ENCODE measurements at regions not wholly inside any gene's neighbourhood (a gene's known extent, or its start where the extent isn't known, plus 50 kb on each side); places are given as distances from the start of the nearest gene placed in this dataset.
A peak's percentile ranks its signal among the peaks of the same experiment; 100 is the strongest.

DNA sequence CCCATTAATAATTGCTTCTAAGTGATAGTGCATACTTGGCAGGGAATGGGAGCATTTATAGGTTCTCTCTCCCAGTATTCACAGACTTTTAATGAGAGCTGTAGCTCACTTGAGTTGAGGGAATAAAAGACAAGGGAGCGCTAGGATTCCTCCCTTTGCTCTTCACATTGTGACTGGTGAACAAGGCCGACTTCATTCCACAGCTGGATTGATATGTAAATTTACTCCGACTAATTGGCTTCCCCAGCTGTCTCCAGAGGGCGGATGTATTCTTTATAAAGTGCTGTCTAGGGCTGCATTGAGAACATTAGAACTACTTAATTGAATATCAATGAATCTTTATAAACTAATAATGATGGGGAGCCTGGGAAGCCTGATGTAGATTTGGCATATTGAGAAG lies 63.4 kb downstream of the GPR50 start:
- Histone ChIP-seq H3K36me3 (ENCODE audit: control insufficient read depth, insufficient read depth, low read length) (no peaks in the 10 kb centered on the region), H3K27ac (ENCODE audit: low read depth, low read length) (peak overlapping the region; percentile 45), H3K4me3 (ENCODE audit: low read depth, low read length) (no peak overlapping the region), H3K27me3 (ENCODE audit: control insufficient read depth, insufficient read depth, low read length) (no peaks in the 10 kb centered on the region), H3K9ac (ENCODE audit: low read depth, low read length) (no peak overlapping the region), H3K9me3 (ENCODE audit: control insufficient read depth, insufficient read depth, low read length) (peaks cover 24% of the 10 kb centered on the region), H3K4me1 (ENCODE audit: control insufficient read depth, insufficient read depth, low read length) (peaks cover 11% of the 10 kb centered on the region)

- Histone ChIP-seq H3K4me1 (ENCODE audit: control insufficient read depth, insufficient read depth, low read length) (peaks cover 11% of the 10 kb centered on the region), H3K36me3 (ENCODE audit: control insufficient read depth, insufficient read depth, low read length) (no peaks in the 10 kb centered on the region), H3K27ac (ENCODE audit: low read depth, low read length) (no peak overlapping the region), H3K9me3 (ENCODE audit: control insufficient read depth, insufficient read depth, low read length) (peaks cover 25% of the 10 kb centered on the region), H3K9ac (ENCODE audit: low read depth, low read length) (no peak overlapping the region), H3K27me3 (ENCODE audit: control insufficient read depth, insufficient read depth, low read length) (no peaks in the 10 kb centered on the region), H3K4me3 (ENCODE audit: low read depth, low read length) (no peak overlapping the region)
Observed at GRCh38 chrX:151240237-151240636, 63.9 kb downstream of the GPR50 start.

DNA sequence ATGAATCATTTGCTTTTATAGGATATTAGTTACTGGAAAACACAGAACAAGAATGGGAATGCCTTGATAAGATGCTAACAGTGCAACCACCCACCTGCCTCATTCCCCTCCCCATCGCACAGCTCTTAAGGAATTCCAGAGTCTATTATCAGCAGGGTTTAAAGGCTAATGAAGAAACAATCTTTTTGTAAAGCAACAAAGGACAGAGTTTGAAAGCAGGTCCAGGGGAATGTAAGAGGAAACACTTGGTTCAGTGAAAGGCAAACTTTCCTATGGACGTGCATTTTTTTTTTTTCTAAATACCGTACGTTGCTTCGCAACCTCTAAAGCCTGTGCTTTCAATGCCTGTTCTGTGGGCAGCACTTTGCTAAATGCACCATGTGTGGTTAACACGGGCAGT lies 92.5 kb downstream of the GPR50 start:
- no peak overlapping the region for H3K27ac ChIP-seq (ENCODE audit: low read depth, low read length)
- no peaks in the 10 kb centered on the region for H3K36me3 ChIP-seq (ENCODE audit: control insufficient read depth, insufficient read depth, low read length)
- H3K27me3 ChIP-seq (ENCODE audit: control insufficient read depth, insufficient read depth, low read length): no peaks in the 10 kb centered on the region
- peaks cover 43% of the 10 kb centered on the region; the same call in 1 of the 2 replicates for H3K9me3 ChIP-seq (ENCODE audit: control insufficient read depth, insufficient read depth, low read length)
- no peaks in the 10 kb centered on the region for H3K4me1 ChIP-seq (ENCODE audit: control insufficient read depth, insufficient read depth, low read length)
- no peak overlapping the region for H3K9ac ChIP-seq (ENCODE audit: low read depth, low read length)
- no peak overlapping the region for H3K4me3 ChIP-seq (ENCODE audit: low read depth, low read length)

DNA sequence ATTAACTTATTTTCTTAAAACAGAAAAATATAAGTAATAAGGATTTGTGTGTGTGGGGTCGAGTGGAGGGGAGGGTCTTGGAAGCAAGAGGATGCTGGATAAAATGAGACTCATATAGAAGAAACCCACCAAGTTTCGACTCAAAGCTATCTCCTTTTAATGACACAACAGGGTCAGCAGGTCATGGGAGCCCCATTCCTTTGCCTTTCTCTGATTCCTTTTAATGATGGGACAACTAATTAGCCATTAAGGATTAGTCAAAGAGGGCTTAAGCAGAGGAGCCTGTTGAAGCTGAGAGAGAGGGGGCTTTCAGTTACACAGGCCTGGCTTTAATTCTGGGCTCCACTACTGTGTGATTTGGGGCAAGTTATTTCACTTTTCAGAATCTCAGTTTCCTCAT lies 102.8 kb downstream of the GPR50 start:
- Histone ChIP-seq H3K4me1 (ENCODE audit: control insufficient read depth, insufficient read depth, low read length) (0 out of 2 replicates have a peak, but pooled peaks cover 4% of the 10 kb centered on the region), H3K9ac (ENCODE audit: low read depth, low read length) (no peak overlapping the region), H3K27me3 (ENCODE audit: control insufficient read depth, insufficient read depth, low read length) (no peaks in the 10 kb centered on the region), H3K9me3 (ENCODE audit: control insufficient read depth, insufficient read depth, low read length) (peaks cover 14% of the 10 kb centered on the region; the same call in 1 of the 2 replicates), H3K4me3 (ENCODE audit: low read depth, low read length) (no peak overlapping the region), H3K27ac (ENCODE audit: low read depth, low read length) (no peak overlapping the region), H3K36me3 (ENCODE audit: control insufficient read depth, insufficient read depth, low read length) (no peaks in the 10 kb centered on the region)

- no peak overlapping the region for H3K27ac ChIP-seq (ENCODE audit: low read depth, low read length)
- no peaks in the 10 kb centered on the region for H3K27me3 ChIP-seq (ENCODE audit: control insufficient read depth, insufficient read depth, low read length)
- no peak overlapping the region for H3K4me3 ChIP-seq (ENCODE audit: low read depth, low read length)
- H3K9ac ChIP-seq (ENCODE audit: low read depth, low read length): no peak overlapping the region
- H3K9me3 ChIP-seq (ENCODE audit: control insufficient read depth, insufficient read depth, low read length): peaks cover 23% of the 10 kb centered on the region
- no peaks in the 10 kb centered on the region for H3K4me1 ChIP-seq (ENCODE audit: control insufficient read depth, insufficient read depth, low read length)
- H3K36me3 ChIP-seq (ENCODE audit: control insufficient read depth, insufficient read depth, low read length): no peaks in the 10 kb centered on the region
Observed at GRCh38 chrX:151287954-151288353, 109.1 kb upstream of the VMA21 start.

DNA sequence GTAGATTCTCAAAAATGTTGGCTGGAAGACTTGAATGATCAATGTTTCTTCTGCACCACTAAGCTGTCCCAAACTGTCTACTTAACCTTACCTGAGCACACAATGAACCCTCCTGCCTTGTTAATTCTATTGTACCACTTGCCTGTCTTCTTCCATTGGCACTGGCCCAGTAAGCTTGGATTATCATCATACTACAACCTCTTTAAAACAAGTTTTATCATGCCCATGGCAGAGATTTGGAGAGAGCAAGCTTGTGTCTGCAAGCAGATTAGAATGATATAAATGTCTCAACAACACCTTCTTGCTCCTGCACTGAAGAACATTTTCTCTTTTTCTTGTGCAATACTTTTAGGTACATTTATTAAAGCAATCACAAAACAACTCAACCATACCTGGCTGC lies 74.0 kb upstream of the VMA21 start:
- H3K36me3 ChIP-seq (ENCODE audit: control insufficient read depth, insufficient read depth, low read length): no peaks in the 10 kb centered on the region
- H3K9ac ChIP-seq (ENCODE audit: low read depth, low read length): no peak overlapping the region
- H3K4me1 ChIP-seq (ENCODE audit: control insufficient read depth, insufficient read depth, low read length): no peaks in the 10 kb centered on the region
- no peaks in the 10 kb centered on the region for H3K27me3 ChIP-seq (ENCODE audit: control insufficient read depth, insufficient read depth, low read length)
- peaks cover 31% of the 10 kb centered on the region; the same call in 1 of the 2 replicates for H3K9me3 ChIP-seq (ENCODE audit: control insufficient read depth, insufficient read depth, low read length)
- H3K4me3 ChIP-seq (ENCODE audit: low read depth, low read length): no peak overlapping the region
- H3K27ac ChIP-seq (ENCODE audit: low read depth, low read length): no peak overlapping the region

- H3K36me3 ChIP-seq (ENCODE audit: control insufficient read depth, insufficient read depth, low read length): no peaks in the 10 kb centered on the region
- no peak overlapping the region for H3K4me3 ChIP-seq (ENCODE audit: low read depth, low read length)
- H3K27ac ChIP-seq (ENCODE audit: low read depth, low read length): no peak overlapping the region
- no peaks in the 10 kb centered on the region for H3K4me1 ChIP-seq (ENCODE audit: control insufficient read depth, insufficient read depth, low read length)
- no peak overlapping the region for H3K9ac ChIP-seq (ENCODE audit: low read depth, low read length)
- no peaks in the 10 kb centered on the region for H3K27me3 ChIP-seq (ENCODE audit: control insufficient read depth, insufficient read depth, low read length)
- H3K9me3 ChIP-seq (ENCODE audit: control insufficient read depth, insufficient read depth, low read length): peaks cover 27% of the 10 kb centered on the region
Observed at GRCh38 chrX:151336809-151337208, 60.2 kb upstream of the VMA21 start.

GRCh38 chrX:151346931-151347543 lies 50.0 kb upstream of the VMA21 start:
- Histone ChIP-seq H3K4me3 (ENCODE audit: low read depth, low read length) (no peak overlapping the region), H3K27me3 (ENCODE audit: control insufficient read depth, insufficient read depth, low read length) (no peaks in the 10 kb centered on the region), H3K9ac (ENCODE audit: low read depth, low read length) (no peak overlapping the region)

More at GRCh38 chrX:151346931-151347543, 50.0 kb upstream of the VMA21 start:
- Histone ChIP-seq H3K27ac (ENCODE audit: low read depth, low read length) (no peak overlapping the region), H3K9me3 (ENCODE audit: control insufficient read depth, insufficient read depth, low read length) (peaks cover 22% of the 10 kb centered on the region), H3K36me3 (ENCODE audit: control insufficient read depth, insufficient read depth, low read length) (no peaks in the 10 kb centered on the region), H3K4me1 (ENCODE audit: control insufficient read depth, insufficient read depth, low read length) (no peaks in the 10 kb centered on the region)

Measured in HUES48 (cell line).